Liver (tissue), 3 donors: ENCODE measurements at regions not wholly inside any gene's neighbourhood (a gene's known extent, or its start where the extent isn't known, plus 50 kb on each side); places are given as distances from the start of the nearest gene placed in this dataset.

Source experiments
- GABPA ChIP-seq, 2 donors: IDR thresholded peaks in 1 of 2; conservative IDR thresholded peaks in 1 of 2; 2 replicates each; pipeline ENCODE4 v1.6.1; 2016; ENCODE audit warnings: antibody characterized with exemption in 2 of 2, mild to moderate bottlenecking in 1 of 2, moderate library complexity in 1 of 2
- JUND ChIP-seq, 2 donors: IDR thresholded peaks; 2 replicates each; pipeline ENCODE4 v1.6.1; 2016; ENCODE audit warnings: antibody characterized with exemption in 2 of 2
- SP1 ChIP-seq: IDR thresholded peaks from 2 replicates; pipeline ENCODE4 v1.6.1; 2018; ENCODE audit warnings: antibody characterized with exemption, mild to moderate bottlenecking
- TAF1 ChIP-seq: conservative IDR thresholded peaks from 2 replicates; pipeline ENCODE4 v1.6.1; 2016; ENCODE audit warnings: antibody characterized with exemption, mild to moderate bottlenecking
- TF ChIP-seq, protein P1 (sequence below): fragments of 150-350 bp; IDR thresholded peaks from 2 replicates; pipeline ENCODE4 v1.5.1; 2017; ENCODE audit warnings: improper control_type of control experiment, low read depth, low read length; ENCODE audit not compliant: missing input control
- TF ChIP-seq, protein P2 (sequence below): IDR thresholded peaks from 2 replicates; pipeline ENCODE4 v1.6.1; 2016; ENCODE audit warnings: antibody characterized with exemption
- TF ChIP-seq, protein P3 (sequence below): IDR thresholded peaks from 2 replicates; pipeline ENCODE4 v1.6.1; 2016; ENCODE audit warnings: antibody characterized with exemption
- TF ChIP-seq, protein P4 (sequence below): IDR thresholded peaks from 2 replicates; pipeline ENCODE4 v1.6.1; 2016; ENCODE audit warnings: antibody characterized with exemption, mild to moderate bottlenecking
- TF ChIP-seq, protein P5 (sequence below): IDR thresholded peaks from 2 replicates; pipeline ENCODE4 v1.6.1; 2016; ENCODE audit warnings: antibody characterized with exemption
- donor health status: healthy.
- donor health status: healthy.

DNA sequence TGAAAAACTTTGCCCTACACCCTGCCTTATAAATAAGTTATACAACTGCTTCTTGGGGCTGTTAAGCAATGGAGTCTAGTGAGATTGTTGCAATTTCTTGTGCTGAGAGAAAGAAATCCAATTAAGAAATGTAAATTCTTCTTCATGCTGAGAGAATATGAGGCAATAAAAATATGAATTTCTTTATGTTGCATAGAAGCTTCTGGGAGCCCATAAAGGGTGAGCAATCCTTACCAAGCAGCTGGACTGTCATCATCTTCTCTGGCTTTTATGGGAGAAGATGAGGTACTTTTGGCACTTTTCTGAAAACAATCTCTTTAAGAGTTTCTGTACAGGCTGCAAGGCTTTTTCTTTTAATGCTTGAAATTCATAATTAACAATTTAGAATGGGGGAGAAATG lies 204.3 kb downstream of the DMRTA1 start:
- TF ChIP-seq, protein P1, sequence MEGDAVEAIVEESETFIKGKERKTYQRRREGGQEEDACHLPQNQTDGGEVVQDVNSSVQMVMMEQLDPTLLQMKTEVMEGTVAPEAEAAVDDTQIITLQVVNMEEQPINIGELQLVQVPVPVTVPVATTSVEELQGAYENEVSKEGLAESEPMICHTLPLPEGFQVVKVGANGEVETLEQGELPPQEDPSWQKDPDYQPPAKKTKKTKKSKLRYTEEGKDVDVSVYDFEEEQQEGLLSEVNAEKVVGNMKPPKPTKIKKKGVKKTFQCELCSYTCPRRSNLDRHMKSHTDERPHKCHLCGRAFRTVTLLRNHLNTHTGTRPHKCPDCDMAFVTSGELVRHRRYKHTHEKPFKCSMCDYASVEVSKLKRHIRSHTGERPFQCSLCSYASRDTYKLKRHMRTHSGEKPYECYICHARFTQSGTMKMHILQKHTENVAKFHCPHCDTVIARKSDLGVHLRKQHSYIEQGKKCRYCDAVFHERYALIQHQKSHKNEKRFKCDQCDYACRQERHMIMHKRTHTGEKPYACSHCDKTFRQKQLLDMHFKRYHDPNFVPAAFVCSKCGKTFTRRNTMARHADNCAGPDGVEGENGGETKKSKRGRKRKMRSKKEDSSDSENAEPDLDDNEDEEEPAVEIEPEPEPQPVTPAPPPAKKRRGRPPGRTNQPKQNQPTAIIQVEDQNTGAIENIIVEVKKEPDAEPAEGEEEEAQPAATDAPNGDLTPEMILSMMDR = no peak
- TF ChIP-seq, protein P2, sequence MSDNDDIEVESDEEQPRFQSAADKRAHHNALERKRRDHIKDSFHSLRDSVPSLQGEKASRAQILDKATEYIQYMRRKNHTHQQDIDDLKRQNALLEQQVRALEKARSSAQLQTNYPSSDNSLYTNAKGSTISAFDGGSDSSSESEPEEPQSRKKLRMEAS = no peak
- TF ChIP-seq GABPA (IDR thresholded peaks at IDR 0.05 in 1 of 2, conservative IDR thresholded peaks at IDR 0.05 in 1 of 2) (no peak), SP1 (no peak), TAF1 (no peak), JUND (IDR thresholded peaks at IDR 0.05) (no peak)
- TF ChIP-seq, protein P3, sequence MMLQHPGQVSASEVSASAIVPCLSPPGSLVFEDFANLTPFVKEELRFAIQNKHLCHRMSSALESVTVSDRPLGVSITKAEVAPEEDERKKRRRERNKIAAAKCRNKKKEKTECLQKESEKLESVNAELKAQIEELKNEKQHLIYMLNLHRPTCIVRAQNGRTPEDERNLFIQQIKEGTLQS = no peak
- TF ChIP-seq, protein P4, sequence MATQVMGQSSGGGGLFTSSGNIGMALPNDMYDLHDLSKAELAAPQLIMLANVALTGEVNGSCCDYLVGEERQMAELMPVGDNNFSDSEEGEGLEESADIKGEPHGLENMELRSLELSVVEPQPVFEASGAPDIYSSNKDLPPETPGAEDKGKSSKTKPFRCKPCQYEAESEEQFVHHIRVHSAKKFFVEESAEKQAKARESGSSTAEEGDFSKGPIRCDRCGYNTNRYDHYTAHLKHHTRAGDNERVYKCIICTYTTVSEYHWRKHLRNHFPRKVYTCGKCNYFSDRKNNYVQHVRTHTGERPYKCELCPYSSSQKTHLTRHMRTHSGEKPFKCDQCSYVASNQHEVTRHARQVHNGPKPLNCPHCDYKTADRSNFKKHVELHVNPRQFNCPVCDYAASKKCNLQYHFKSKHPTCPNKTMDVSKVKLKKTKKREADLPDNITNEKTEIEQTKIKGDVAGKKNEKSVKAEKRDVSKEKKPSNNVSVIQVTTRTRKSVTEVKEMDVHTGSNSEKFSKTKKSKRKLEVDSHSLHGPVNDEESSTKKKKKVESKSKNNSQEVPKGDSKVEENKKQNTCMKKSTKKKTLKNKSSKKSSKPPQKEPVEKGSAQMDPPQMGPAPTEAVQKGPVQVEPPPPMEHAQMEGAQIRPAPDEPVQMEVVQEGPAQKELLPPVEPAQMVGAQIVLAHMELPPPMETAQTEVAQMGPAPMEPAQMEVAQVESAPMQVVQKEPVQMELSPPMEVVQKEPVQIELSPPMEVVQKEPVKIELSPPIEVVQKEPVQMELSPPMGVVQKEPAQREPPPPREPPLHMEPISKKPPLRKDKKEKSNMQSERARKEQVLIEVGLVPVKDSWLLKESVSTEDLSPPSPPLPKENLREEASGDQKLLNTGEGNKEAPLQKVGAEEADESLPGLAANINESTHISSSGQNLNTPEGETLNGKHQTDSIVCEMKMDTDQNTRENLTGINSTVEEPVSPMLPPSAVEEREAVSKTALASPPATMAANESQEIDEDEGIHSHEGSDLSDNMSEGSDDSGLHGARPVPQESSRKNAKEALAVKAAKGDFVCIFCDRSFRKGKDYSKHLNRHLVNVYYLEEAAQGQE = no peak
- TF ChIP-seq, protein P5, sequence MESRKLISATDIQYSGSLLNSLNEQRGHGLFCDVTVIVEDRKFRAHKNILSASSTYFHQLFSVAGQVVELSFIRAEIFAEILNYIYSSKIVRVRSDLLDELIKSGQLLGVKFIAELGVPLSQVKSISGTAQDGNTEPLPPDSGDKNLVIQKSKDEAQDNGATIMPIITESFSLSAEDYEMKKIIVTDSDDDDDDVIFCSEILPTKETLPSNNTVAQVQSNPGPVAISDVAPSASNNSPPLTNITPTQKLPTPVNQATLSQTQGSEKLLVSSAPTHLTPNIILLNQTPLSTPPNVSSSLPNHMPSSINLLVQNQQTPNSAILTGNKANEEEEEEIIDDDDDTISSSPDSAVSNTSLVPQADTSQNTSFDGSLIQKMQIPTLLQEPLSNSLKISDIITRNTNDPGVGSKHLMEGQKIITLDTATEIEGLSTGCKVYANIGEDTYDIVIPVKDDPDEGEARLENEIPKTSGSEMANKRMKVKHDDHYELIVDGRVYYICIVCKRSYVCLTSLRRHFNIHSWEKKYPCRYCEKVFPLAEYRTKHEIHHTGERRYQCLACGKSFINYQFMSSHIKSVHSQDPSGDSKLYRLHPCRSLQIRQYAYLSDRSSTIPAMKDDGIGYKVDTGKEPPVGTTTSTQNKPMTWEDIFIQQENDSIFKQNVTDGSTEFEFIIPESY = no peak
